Gastroesophageal sphincter (tissue), 3 donors: ENCODE measurements at regions not wholly inside any gene's neighbourhood (a gene's known extent, or its start where the extent isn't known, plus 50 kb on each side); places are given as distances from the start of the nearest gene placed in this dataset.

Experiments
- EP300 ChIP-seq: sonication (generic); formaldehyde crosslinking; IDR thresholded peaks from one replicate; pipeline ENCODE4 v1.6.1; 2017; ENCODE audit warnings: antibody characterized with exemption, mild to moderate bottlenecking
- POLR2A ChIP-seq, 2 donors: fragments of 450-650 bp; IDR thresholded peaks; one replicate each; pipeline ENCODE4 v1.6.1; 2017; ENCODE audit warnings: antibody characterized with exemption in 2 of 2, mild to moderate bottlenecking in 2 of 2, moderate library complexity in 1 of 2
- POLR2AphosphoS5 ChIP-seq: sonication (generic); formaldehyde crosslinking; IDR thresholded peaks from one replicate; pipeline ENCODE4 v1.6.1; 2017; ENCODE audit warnings: antibody characterized with exemption
- TF ChIP-seq, protein P1 (sequence below), 4 experiments: fragments of 200-600 bp in 2 of 4; fragments of 450-650 bp in 2 of 4; sonication (generic) in 1 of 4; IDR thresholded peaks; one replicate each; pipeline ENCODE4 v1.5.1; 2017 to 2019; ENCODE audit warnings: antibody characterized with exemption in 4 of 4, mild to moderate bottlenecking in 2 of 4, moderate library complexity in 2 of 4

GRCh38 chr3:120524171-120524923 is 71.8 kb upstream of the NDUFB4 start:
- TF ChIP-seq, protein P1, sequence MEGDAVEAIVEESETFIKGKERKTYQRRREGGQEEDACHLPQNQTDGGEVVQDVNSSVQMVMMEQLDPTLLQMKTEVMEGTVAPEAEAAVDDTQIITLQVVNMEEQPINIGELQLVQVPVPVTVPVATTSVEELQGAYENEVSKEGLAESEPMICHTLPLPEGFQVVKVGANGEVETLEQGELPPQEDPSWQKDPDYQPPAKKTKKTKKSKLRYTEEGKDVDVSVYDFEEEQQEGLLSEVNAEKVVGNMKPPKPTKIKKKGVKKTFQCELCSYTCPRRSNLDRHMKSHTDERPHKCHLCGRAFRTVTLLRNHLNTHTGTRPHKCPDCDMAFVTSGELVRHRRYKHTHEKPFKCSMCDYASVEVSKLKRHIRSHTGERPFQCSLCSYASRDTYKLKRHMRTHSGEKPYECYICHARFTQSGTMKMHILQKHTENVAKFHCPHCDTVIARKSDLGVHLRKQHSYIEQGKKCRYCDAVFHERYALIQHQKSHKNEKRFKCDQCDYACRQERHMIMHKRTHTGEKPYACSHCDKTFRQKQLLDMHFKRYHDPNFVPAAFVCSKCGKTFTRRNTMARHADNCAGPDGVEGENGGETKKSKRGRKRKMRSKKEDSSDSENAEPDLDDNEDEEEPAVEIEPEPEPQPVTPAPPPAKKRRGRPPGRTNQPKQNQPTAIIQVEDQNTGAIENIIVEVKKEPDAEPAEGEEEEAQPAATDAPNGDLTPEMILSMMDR (IDR thresholded peaks at IDR 0.05), result no peak
- TF ChIP-seq POLR2A (IDR thresholded peaks at IDR 0.05) (no peak), EP300 (no peak), POLR2AphosphoS5 (no peak)
